HCT116 (cell line): ENCODE measurements at regions not wholly inside any gene's neighbourhood (a gene's known extent, or its start where the extent isn't known, plus 50 kb on each side); places are given as distances from the start of the nearest gene placed in this dataset.
"Not testable (repeated sequence)": the region's sequence is repeated elsewhere in the genome, so short reads cannot be mapped to it uniquely, and the experiment has no call there.

Source experiments
- ATAC-seq: fragments of 200-7000 bp; cut with Tn5 transposase; 2 replicates; pipeline ENCODE4 v1.9.1; 2020; ENCODE audit warnings: mild to moderate bottlenecking, moderate library complexity
- BruUV-seq: library from RNA; stranded (reverse); fragments of 400-500 nt; replicated peaks from 2 replicates; lab custom pipeline; 2021; lab: Mats Ljungman, UMichigan
- CTCF ChIA-PET: fragments of 300-600 bp; sonication (Branson Sonifier 250); formaldehyde crosslinking; loops from one replicate; lab custom pipeline; 2021; ENCODE audit warnings: antibody characterized with exemption; lab: Charles Lee
- POLR2A ChIA-PET: fragments of 300-600, 350-600 bp; sonication (Branson Sonifier 250); formaldehyde crosslinking; loops from one replicate; lab custom pipeline; 2021; ENCODE audit warnings: antibody characterized with exemption; lab: Charles Lee
- RAD21 ChIA-PET, 2 experiments: fragments of 300-600 bp; sonication (Branson Sonifier 250); formaldehyde crosslinking; loops; one replicate each; lab custom pipeline; 2023; ENCODE audit warnings: low total read pairs in 2 of 2; ENCODE audit not compliant: uncharacterized antibody in 2 of 2, unreplicated experiment in 2 of 2, low non-redundant PET in 1 of 2; lab: Charles Lee
- DNase-seq: peaks from one replicate; pipeline ENCODE4 v3.0.0-alpha.2; 2010; ENCODE audit warnings: low read depth, low spot score
- H2AFZ ChIP-seq: fragments of 200-600 bp; shearing (Covaris generic), sonication (generic); 2 replicates; pipeline ENCODE4 v1.6.1; 2017; ENCODE audit warnings: low read depth, mixed run types, mixed read lengths, antibody characterized with exemption, low read length; ENCODE audit not compliant: poor library complexity, severe bottlenecking
- H3K27ac ChIP-seq: 2 replicates; pipeline ENCODE4 v1.5.1; 2012; ENCODE audit warnings: low read depth, low read length
- H3K27me3 ChIP-seq: fragments of 200-600 bp; sonication (generic); 2 replicates; pipeline ENCODE4 v1.6.1; 2016; ENCODE audit warnings: mixed run types, low read length, mixed read lengths; ENCODE audit not compliant: insufficient read depth
- H3K36me3 ChIP-seq, 2 experiments: fragments of 200-500 bp in 1 of 2; fragments of 200-600 bp in 1 of 2; sonication (Bioruptor generic) in 1 of 2; sonication (generic) in 1 of 2; 2 replicates each; pipeline versions ENCODE4 v1.5.1 to v1.6.1; 2014 to 2016; ENCODE audit warnings: low read length in 2 of 2, inconsistent platforms in 1 of 2, mixed read lengths in 1 of 2, mixed run types in 1 of 2; ENCODE audit not compliant: insufficient read depth in 2 of 2, control insufficient read depth in 1 of 2
- H3K4me1 ChIP-seq, 2 experiments: fragments of 200-600 bp in 1 of 2; sonication (generic) in 1 of 2; 2 replicates each; pipeline versions ENCODE4 v1.5.1 to v1.6.1; 2012 to 2017; ENCODE audit warnings: low read length in 2 of 2, inconsistent platforms in 1 of 2, mild to moderate bottlenecking in 1 of 2, mixed read lengths in 1 of 2, mixed run types in 1 of 2, moderate library complexity in 1 of 2; ENCODE audit not compliant: insufficient read depth in 2 of 2, control insufficient read depth in 1 of 2
- H3K4me2 ChIP-seq: fragments of 200-600 bp; sonication (generic); 2 replicates; pipeline ENCODE4 v1.6.1; 2017; ENCODE audit warnings: mixed run types, low read length, mixed read lengths
- H3K4me3 ChIP-seq, 2 experiments: fragments of 200-600 bp in 1 of 2; sonication (generic) in 1 of 2; replicated peaks in 1 of 2; 2 replicates each; pipeline ENCODE4 v1.5.1; 2011 to 2016; ENCODE audit warnings: low read length in 2 of 2, control low read depth in 1 of 2, low read depth in 1 of 2, mild to moderate bottlenecking in 1 of 2, mixed read lengths in 1 of 2, mixed run types in 1 of 2
- H3K79me2 ChIP-seq: fragments of 200-600 bp; sonication (generic); 2 replicates; pipeline ENCODE4 v1.6.1; 2017; ENCODE audit warnings: mild to moderate bottlenecking, mixed run types, low read length, moderate library complexity, mixed read lengths; ENCODE audit not compliant: insufficient read depth
- H3K9ac ChIP-seq: fragments of 200-600 bp; sonication (generic); 2 replicates; pipeline ENCODE4 v1.6.1; 2016; ENCODE audit warnings: low read length, mixed read lengths
- H3K9me2 ChIP-seq: fragments of 200-600 bp; sonication (generic), shearing (Covaris generic); 2 replicates; pipeline ENCODE4 v1.6.1; 2017; ENCODE audit warnings: mixed run types, mild to moderate bottlenecking, moderate library complexity; ENCODE audit not compliant: insufficient read depth
- H3K9me3 ChIP-seq, 2 experiments: fragments of 200-500 bp in 1 of 2; fragments of 200-600 bp in 1 of 2; sonication (Bioruptor generic) in 1 of 2; sonication (generic) in 1 of 2; 2 replicates each; pipeline ENCODE4 v1.6.1; 2014 to 2017; ENCODE audit warnings: low read length in 2 of 2, mixed read lengths in 2 of 2, inconsistent platforms in 1 of 2, low read depth in 1 of 2, mild to moderate bottlenecking in 1 of 2, mixed run types in 1 of 2, moderate library complexity in 1 of 2; ENCODE audit not compliant: control insufficient read depth in 1 of 2, insufficient read depth in 1 of 2
- H4K20me1 ChIP-seq: fragments of 200-600 bp; sonication (generic), shearing (Covaris generic); 2 replicates; pipeline ENCODE4 v1.6.1; 2017; ENCODE audit warnings: mixed run types, mild to moderate bottlenecking, moderate library complexity; ENCODE audit not compliant: insufficient read depth
- EGR1 ChIP-seq: IDR thresholded peaks from 2 replicates; pipeline ENCODE4 v1.6.1; 2012; ENCODE audit warnings: low read depth
- POLR2AphosphoS5 ChIP-seq: IDR thresholded peaks from 2 replicates; pipeline ENCODE4 v1.6.1; 2011; ENCODE audit warnings: mild to moderate bottlenecking, low read depth, low read length, moderate library complexity
- SIN3A ChIP-seq: IDR thresholded peaks from 2 replicates; pipeline ENCODE4 v1.6.1; 2012; ENCODE audit warnings: low read depth
- ZNF274 ChIP-seq: fragments of 200-500 bp; sonication (Bioruptor generic); IDR thresholded peaks from 2 replicates; pipeline ENCODE4 v1.6.1; 2014; ENCODE audit warnings: mild to moderate bottlenecking, low read depth, low read length, inconsistent platforms
- intact Hi-C: fragments of 100-400 bp; cut with micrococcal nuclease; formaldehyde crosslinking; loops from 2 replicates; pipeline ENCODE4 v1.10.0; 2022
- TF ChIP-seq, protein P1 (sequence below): IDR thresholded peaks from 2 replicates; pipeline ENCODE4 v1.6.1; 2012; ENCODE audit warnings: low read depth

DNA sequence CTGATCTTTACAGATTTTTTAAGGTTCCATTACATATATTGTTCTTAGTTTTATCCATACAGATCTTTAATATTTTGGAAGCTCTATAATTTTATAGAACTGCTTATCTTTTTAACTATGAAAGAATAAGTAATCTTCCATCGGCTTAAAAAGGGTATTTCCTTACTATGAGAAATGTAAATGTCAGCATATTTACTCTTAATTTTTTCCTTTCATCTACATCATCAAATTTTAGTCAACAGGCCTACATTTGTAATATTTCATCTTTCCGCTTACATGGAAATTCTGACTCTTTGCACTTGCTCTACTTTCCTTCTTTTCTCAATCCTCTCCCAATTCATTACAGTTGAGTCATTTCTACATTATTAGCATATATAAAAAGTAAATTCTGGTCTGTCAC lies 111.3 kb upstream of the GOLGA6L6 start:
- no peak for DNase-seq
- H3K9me3 ChIP-seq, result peaks cover 6 to 47% of the 10 kb centered on the region in 2 experiments; a peak in 3 of 4 replicates
- H3K9ac ChIP-seq, result no peak overlapping the region
- no TSS peak for BruUV-seq
- H3K36me3 ChIP-seq, result no peaks in the 10 kb centered on the region; a peak in 2 of 4 replicates
- no peaks in the 10 kb centered on the region for H3K9me2 ChIP-seq
- H4K20me1 ChIP-seq, result no peaks in the 10 kb centered on the region
- POLR2A ChIA-PET, result no interaction called here
- H3K4me2 ChIP-seq, result no peak overlapping the region
- RAD21 ChIA-PET, result no interaction called here
- H3K4me3 ChIP-seq, result no peak overlapping the region
- no peaks in the 10 kb centered on the region for H3K4me1 ChIP-seq
- no peak for ATAC-seq
- TF ChIP-seq SIN3A (no peak), POLR2AphosphoS5 (no peak), ZNF274 (no peak), EGR1 (no peak)
- TF ChIP-seq, protein P1, sequence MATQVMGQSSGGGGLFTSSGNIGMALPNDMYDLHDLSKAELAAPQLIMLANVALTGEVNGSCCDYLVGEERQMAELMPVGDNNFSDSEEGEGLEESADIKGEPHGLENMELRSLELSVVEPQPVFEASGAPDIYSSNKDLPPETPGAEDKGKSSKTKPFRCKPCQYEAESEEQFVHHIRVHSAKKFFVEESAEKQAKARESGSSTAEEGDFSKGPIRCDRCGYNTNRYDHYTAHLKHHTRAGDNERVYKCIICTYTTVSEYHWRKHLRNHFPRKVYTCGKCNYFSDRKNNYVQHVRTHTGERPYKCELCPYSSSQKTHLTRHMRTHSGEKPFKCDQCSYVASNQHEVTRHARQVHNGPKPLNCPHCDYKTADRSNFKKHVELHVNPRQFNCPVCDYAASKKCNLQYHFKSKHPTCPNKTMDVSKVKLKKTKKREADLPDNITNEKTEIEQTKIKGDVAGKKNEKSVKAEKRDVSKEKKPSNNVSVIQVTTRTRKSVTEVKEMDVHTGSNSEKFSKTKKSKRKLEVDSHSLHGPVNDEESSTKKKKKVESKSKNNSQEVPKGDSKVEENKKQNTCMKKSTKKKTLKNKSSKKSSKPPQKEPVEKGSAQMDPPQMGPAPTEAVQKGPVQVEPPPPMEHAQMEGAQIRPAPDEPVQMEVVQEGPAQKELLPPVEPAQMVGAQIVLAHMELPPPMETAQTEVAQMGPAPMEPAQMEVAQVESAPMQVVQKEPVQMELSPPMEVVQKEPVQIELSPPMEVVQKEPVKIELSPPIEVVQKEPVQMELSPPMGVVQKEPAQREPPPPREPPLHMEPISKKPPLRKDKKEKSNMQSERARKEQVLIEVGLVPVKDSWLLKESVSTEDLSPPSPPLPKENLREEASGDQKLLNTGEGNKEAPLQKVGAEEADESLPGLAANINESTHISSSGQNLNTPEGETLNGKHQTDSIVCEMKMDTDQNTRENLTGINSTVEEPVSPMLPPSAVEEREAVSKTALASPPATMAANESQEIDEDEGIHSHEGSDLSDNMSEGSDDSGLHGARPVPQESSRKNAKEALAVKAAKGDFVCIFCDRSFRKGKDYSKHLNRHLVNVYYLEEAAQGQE, result no peak
- TF ChIP-seq, all 23 proteins: peak for 0
- intact Hi-C loops, result no loop called here
- peaks cover 3% of the 10 kb centered on the region; the same call in 1 of the 2 replicates for H3K27me3 ChIP-seq
- H3K27ac ChIP-seq, result no peak overlapping the region
- CTCF ChIA-PET, result no interaction called here
- H2AFZ ChIP-seq, result no peak overlapping the region
- H3K79me2 ChIP-seq, result no peaks in the 10 kb centered on the region

DNA sequence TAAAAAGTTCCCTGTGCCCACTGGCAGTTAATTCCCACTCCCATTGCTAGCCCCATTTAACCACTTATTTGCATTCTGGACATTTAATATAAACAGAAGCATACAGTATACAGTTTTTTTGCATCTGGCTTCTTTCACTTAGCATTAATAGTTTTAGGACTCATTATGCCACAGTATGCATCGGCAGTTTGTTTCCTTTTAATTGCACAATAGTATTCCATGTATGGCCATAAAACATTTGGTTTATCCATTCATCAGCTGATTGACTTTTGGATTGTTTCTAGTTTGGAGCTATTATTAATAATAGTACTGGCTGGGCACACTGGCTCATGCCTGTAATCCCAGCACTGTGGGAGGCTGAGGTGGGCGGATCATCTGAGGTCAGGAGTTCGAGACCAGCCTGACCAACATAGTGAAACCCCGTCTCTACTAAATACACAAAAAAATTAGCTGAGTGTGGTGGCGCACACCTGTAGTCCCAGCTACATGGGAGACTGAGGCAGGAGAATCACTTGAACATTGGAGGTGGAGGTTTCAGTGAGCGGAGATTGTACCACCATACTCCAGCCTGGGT lies 106.9 kb upstream of the GOLGA6L6 start:
- POLR2A ChIA-PET, result not testable (repeated sequence)

More for the DNA sequence above, 106.9 kb upstream of the GOLGA6L6 start:
- H3K4me2 ChIP-seq, H3K9ac ChIP-seq, H3K4me1 ChIP-seq, H4K20me1 ChIP-seq, H3K4me3 ChIP-seq, CTCF ChIA-PET, DNase-seq, H3K27ac ChIP-seq, RAD21 ChIA-PET, intact Hi-C loops, H2AFZ ChIP-seq, H3K36me3 ChIP-seq, H3K79me2 ChIP-seq, H3K9me2 ChIP-seq, BruUV-seq, ATAC-seq: not testable (repeated sequence)
- Histone ChIP-seq H3K27me3 (peaks cover 22% of the 10 kb centered on the region), H3K9me3 (peaks cover 15 to 52% of the 10 kb centered on the region in 2 experiments)
